HG03439 (cell line): ENCODE measurements at regions not wholly inside any gene's neighbourhood (a gene's known extent, or its start where the extent isn't known, plus 50 kb on each side); places are given as distances from the start of the nearest gene placed in this dataset.

Experiments
- ATAC-seq: cut with Tn5 transposase; IDR thresholded peaks from one replicate; pipeline ENCODE4 v1.9.1; 2021; ENCODE audit warnings: mild to moderate bottlenecking, moderate library complexity; ENCODE audit not compliant: unreplicated experiment

GRCh38 chr2:18384242-18384641 is 176.2 kb downstream of the RDH14 start:
- ATAC-seq, result no peak

GRCh38 chr2:18381386-18381785 is 179.1 kb downstream of the RDH14 start:
- ATAC-seq, result no peak

GRCh38 chr2:18380321-18380720 is 180.1 kb downstream of the RDH14 start:
- no peak for ATAC-seq

GRCh38 chr2:18379870-18380269 is 180.6 kb downstream of the RDH14 start:
- no peak for ATAC-seq

- ATAC-seq, result peak; percentile 81
Measured at GRCh38 chr2:18378020-18378653, 182.3 kb downstream of the RDH14 start.

- ATAC-seq, result no peak
Measured at GRCh38 chr2:18376936-18377335, 183.5 kb downstream of the RDH14 start.

GRCh38 chr2:18373664-18374063 is 186.8 kb downstream of the RDH14 start:
- no peak for ATAC-seq

- ATAC-seq, result no peak
Measured at GRCh38 chr2:18373081-18373480, 187.4 kb downstream of the RDH14 start.

- ATAC-seq, result no peak
Measured at GRCh38 chr2:18372641-18373040, 187.8 kb downstream of the RDH14 start.

- ATAC-seq, result no peak
Measured at GRCh38 chr2:18369760-18370159, 190.7 kb downstream of the RDH14 start.

GRCh38 chr2:18368008-18368407 is 192.4 kb downstream of the RDH14 start:
- no peak for ATAC-seq

GRCh38 chr2:18365342-18365741 is 195.1 kb downstream of the RDH14 start:
- no peak for ATAC-seq

- ATAC-seq, result no peak
Measured at GRCh38 chr2:18363348-18363747, 197.1 kb downstream of the RDH14 start.

GRCh38 chr2:18362696-18363095 is 197.8 kb downstream of the RDH14 start:
- ATAC-seq, result no peak

- no peak for ATAC-seq
Measured at GRCh38 chr2:18357537-18357936, 202.9 kb downstream of the RDH14 start.

- ATAC-seq, result no peak
Measured at GRCh38 chr2:18356676-18357075, 203.8 kb downstream of the RDH14 start.

- no peak for ATAC-seq
Measured at GRCh38 chr2:18349421-18349820, 211.0 kb downstream of the RDH14 start.

GRCh38 chr2:18346874-18347273 is 213.6 kb downstream of the RDH14 start:
- no peak for ATAC-seq

GRCh38 chr2:18346344-18346743 is 214.1 kb downstream of the RDH14 start:
- no peak for ATAC-seq

GRCh38 chr2:18345848-18346247 is 214.6 kb downstream of the RDH14 start:
- no peak for ATAC-seq

GRCh38 chr2:18342901-18343300 is 217.6 kb downstream of the RDH14 start:
- no peak for ATAC-seq

- ATAC-seq, result no peak
Measured at GRCh38 chr2:18339326-18339725, 221.1 kb downstream of the RDH14 start.

- no peak for ATAC-seq
Measured at GRCh38 chr2:18336975-18337374, 223.5 kb downstream of the RDH14 start.
